Small intestine (tissue), 7 donors: ENCODE measurements at regions not wholly inside any gene's neighbourhood (a gene's known extent, or its start where the extent isn't known, plus 50 kb on each side); places are given as distances from the start of the nearest gene placed in this dataset.

Source experiments
- DNase-seq, 2 donors: peaks; one replicate each; pipeline versions ENCODE4 v3.0.0 to v3.0.0-alpha.2; 2013
- FAIRE-seq: peaks from 2 replicates; lab custom pipeline; 2012; peaks lifted over from hg19 to GRCh38; lab: Jason Lieb, UNC
- H3K27ac ChIP-seq, 3 donors: one replicate each; pipeline ENCODE4 v1.5.1; 2013; ENCODE audit warnings: low read length in 2 of 3, mild to moderate bottlenecking in 2 of 3, control low read depth in 1 of 3, inconsistent platforms in 1 of 3, low read depth in 1 of 3, moderate library complexity in 1 of 3
- H3K27me3 ChIP-seq, 3 donors: one replicate each; pipeline ENCODE4 v1.6.1; 2013; ENCODE audit warnings: low read length in 3 of 3, inconsistent platforms in 1 of 3; ENCODE audit not compliant: control insufficient read depth in 3 of 3, insufficient read depth in 3 of 3
- H3K36me3 ChIP-seq, 3 donors: one replicate each; pipeline ENCODE4 v1.6.1; 2013; ENCODE audit warnings: low read length in 3 of 3, inconsistent platforms in 1 of 3, low read depth in 1 of 3, mild to moderate bottlenecking in 1 of 3, moderate library complexity in 1 of 3; ENCODE audit not compliant: control insufficient read depth in 3 of 3, insufficient read depth in 2 of 3
- H3K4me1 ChIP-seq, 3 donors: one replicate each; pipeline ENCODE4 v1.6.1; 2013; ENCODE audit warnings: low read length in 2 of 3, inconsistent platforms in 1 of 3, low read depth in 1 of 3, mild to moderate bottlenecking in 1 of 3, moderate library complexity in 1 of 3; ENCODE audit not compliant: control insufficient read depth in 3 of 3, insufficient read depth in 2 of 3
- H3K4me3 ChIP-seq, 3 donors: one replicate each; pipeline ENCODE4 v1.5.1; 2013; ENCODE audit warnings: low read length in 3 of 3, control low read depth in 1 of 3, inconsistent platforms in 1 of 3, low read depth in 1 of 3, mild to moderate bottlenecking in 1 of 3, moderate library complexity in 1 of 3
- H3K9me3 ChIP-seq, 2 donors: one replicate each; pipeline ENCODE4 v1.6.1; 2013; ENCODE audit warnings: low read depth in 1 of 2, low read length in 1 of 2; ENCODE audit not compliant: control insufficient read depth in 2 of 2, insufficient read depth in 1 of 2
- WGBS, 3 donors: extraction: QIAGEN DNeasy Blood & Tissue Kit; methylation state at CpG; one replicate each; pipeline ENCODE4 v1.1.7; 2013; 5-methylcytosine and 5-hydroxymethylcytosine counted together
- donor health status: healthy with polysubstance abuse.
- donor health status: control.
- donor health status: control.
- donor health status: Bipolar disorder and iron deficiency.
- donor health status: healthy.

DNA sequence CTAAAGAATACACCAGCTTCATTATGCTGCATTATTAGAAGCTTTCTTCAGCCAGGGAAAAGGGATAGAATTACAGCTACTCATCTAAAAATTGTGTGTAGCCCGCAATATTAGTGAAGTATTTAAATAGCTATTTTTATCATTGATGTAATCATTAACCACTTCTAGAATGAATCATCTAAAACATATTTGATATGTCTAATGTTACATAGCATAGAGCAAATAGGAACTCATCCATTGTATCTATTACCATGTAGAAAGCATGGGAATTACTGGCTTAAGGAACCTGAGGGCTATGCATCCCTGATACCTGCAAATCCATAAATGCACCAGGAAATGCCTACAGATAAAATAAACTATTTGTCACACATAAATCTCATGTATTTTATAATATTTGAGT is 54.5 kb upstream of the VGLL3 start:
- no peaks in the 10 kb centered on the region for H3K4me1 ChIP-seq
- H3K27ac ChIP-seq, result no peak overlapping the region
- no peak for DNase-seq
- no peak for FAIRE-seq
- H3K9me3 ChIP-seq, result no peaks in the 10 kb centered on the region
- H3K4me3 ChIP-seq, result no peak overlapping the region
- no peaks in the 10 kb centered on the region for H3K36me3 ChIP-seq
- 43 to 71% (median 56%) methylated on average over 1 of the region's 1 CpG for WGBS, 3 donors
- H3K27me3 ChIP-seq, result no peaks in the 10 kb centered on the region

DNA sequence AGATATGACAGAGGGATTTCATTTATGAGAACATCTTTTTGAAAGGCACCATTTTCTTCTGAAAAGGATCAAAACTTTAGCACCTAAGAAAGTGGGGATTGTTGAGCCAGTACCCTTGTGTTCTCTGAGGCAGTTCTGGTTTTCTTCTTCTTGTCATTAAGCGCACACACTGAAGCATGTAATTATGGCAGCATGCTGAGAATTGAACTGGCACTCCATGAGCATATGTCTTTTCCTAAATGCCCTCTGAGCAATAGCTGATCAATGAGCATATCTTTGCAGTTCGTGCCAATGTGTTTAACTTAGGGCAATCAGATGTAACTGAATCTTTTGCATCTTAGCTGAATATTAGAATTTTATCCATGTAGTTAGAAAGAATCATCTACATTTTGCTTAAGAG is 53.9 kb upstream of the VGLL3 start:
- no peak overlapping the region for H3K4me3 ChIP-seq
- H3K9me3 ChIP-seq, result no peaks in the 10 kb centered on the region
- DNase-seq (no peak), FAIRE-seq (no peak)
- H3K27ac ChIP-seq, result no peak overlapping the region
- H3K4me1 ChIP-seq, result no peaks in the 10 kb centered on the region
- WGBS, 3 donors, result 67 to 77% (median 74%) methylated on average over 2 of the region's 2 CpGs
- no peaks in the 10 kb centered on the region for H3K27me3 ChIP-seq
- H3K36me3 ChIP-seq, result no peaks in the 10 kb centered on the region

DNA sequence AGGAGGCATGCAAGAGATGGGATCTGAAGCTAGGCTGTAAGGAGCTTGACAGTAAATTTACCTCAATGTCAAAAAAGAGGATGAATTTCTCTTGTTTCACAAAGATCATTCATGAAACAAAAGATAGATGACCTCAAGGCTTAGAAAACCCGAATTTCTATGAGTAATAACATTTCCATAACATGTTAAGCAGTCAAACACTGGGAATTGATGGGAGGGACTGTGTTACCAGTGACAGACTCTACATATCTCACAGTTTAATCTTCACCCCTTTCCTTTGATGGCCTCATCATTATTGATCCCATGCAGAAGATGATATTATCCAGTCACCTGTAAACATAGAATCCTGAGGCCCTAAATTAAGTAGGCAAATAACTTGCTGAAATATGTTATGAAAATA is 53.5 kb upstream of the VGLL3 start:
- no peak for DNase-seq
- Histone ChIP-seq H3K27ac (no peak overlapping the region), H3K4me1 (no peaks in the 10 kb centered on the region), H3K9me3 (no peaks in the 10 kb centered on the region), H3K27me3 (no peaks in the 10 kb centered on the region), H3K36me3 (no peaks in the 10 kb centered on the region), H3K4me3 (no peak overlapping the region)
- 18 to 60% (median 20%) methylated on average over 1 of the region's 1 CpG for WGBS, 3 donors
- FAIRE-seq, result no peak

DNA sequence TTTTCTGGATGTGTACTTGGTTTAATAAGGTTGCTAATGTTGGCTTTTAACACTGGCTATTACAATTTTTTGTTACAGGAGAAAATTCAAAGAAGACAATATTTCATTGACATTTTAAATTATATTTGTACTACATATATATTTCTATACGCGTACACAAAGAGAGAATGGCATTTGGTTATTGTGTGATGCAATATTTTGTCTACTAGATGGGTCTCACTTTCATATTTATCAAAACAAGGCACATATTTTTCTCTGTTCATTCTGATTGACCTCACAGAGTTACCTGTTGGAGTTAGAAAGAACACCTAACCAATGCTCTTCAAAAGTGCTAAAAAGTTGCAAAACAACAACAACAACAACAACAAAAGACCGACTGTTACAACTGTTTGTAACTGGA is 50.2 kb upstream of the VGLL3 start:
- H3K9me3 ChIP-seq, result no peaks in the 10 kb centered on the region
- no peaks in the 10 kb centered on the region for H3K36me3 ChIP-seq
- no peaks in the 10 kb centered on the region for H3K27me3 ChIP-seq
- no peak overlapping the region for H3K4me3 ChIP-seq
- no peak overlapping the region for H3K27ac ChIP-seq
- DNase-seq, result no peak
- no peaks in the 10 kb centered on the region for H3K4me1 ChIP-seq
- FAIRE-seq, result no peak
- 57 to 90% (median 84%) methylated on average over 3 of the region's 3 CpGs for WGBS, 3 donors
